ENCODE measurements at regions not wholly inside any gene's neighbourhood (a gene's known extent, or its start where the extent isn't known, plus 50 kb on each side); places are given as distances from the start of the nearest gene placed in this dataset.

DNA sequence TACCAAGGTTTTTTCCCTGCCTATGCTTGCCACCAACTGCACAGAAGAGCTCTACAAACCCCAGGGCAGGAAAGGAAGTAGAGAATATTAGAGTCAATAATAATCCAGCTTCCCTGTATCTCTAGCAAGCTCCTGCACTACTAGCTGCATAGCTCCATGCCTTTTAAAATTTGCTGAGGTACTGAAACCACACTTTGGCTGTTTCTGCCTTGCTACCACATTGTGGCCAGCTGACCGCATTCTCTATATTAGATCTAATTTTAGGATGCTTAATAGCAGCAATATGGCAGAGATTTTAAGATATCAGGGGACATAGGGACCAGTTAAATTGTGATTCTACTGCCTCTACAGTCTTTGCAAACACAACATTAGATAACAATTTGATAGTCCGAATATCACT lies 534.6 kb downstream of the MBD2 start:
- H3K18ac ChIP-seq (ENCODE audit: insufficient read length, low read depth, low read length): no peak overlapping the region
- Mint-ChIP-seq H3K9me3 (peaks cover 0 to 3% of the 10 kb centered on the region in 2 experiments; a peak in 2 of 5 replicates), H3K36me3 (ENCODE audit: insufficient read depth in 1 of 3, low read depth in 3 of 3) (peaks cover 0 to 4% (median 1%) of the 10 kb centered on the region in 3 experiments; a peak in 3 of 7 replicates), H3K27me3 (ENCODE audit: low read depth) (no peaks in the 10 kb centered on the region; the same call in 1 of the 2 replicates), H3K27ac (no peak overlapping the region), H3K4me3 (no peak overlapping the region), H3K4me1 (peaks cover 4 to 6% of the 10 kb centered on the region in 2 experiments; a peak in 1 of 4 replicates)
- no peak overlapping the region for H4K5ac ChIP-seq (ENCODE audit: insufficient read length, low read depth, low read length)
- H3K23ac ChIP-seq (ENCODE audit: insufficient read length, low read depth, low read length): no peak overlapping the region
- no peak overlapping the region for H2BK120ac ChIP-seq (ENCODE audit: low read depth, low read length, poor library complexity, severe bottlenecking)
- H3K79me1 ChIP-seq (ENCODE audit: insufficient read depth, low read depth, low read length, poor library complexity, severe bottlenecking): no peaks in the 10 kb centered on the region
- H3K23me2 ChIP-seq (ENCODE audit: insufficient read length, low read depth, low read length, poor library complexity, severe bottlenecking): no peaks in the 10 kb centered on the region
- H2AK5ac ChIP-seq (ENCODE audit: insufficient read length, low read length): no peak overlapping the region
- H2BK12ac ChIP-seq (ENCODE audit: insufficient read length, low read depth, low read length): no peak overlapping the region
- H3K4me2 ChIP-seq (ENCODE audit: insufficient read depth, insufficient read length, low read length): no peak overlapping the region
- WGBS (ENCODE audit: extremely low coverage, insufficient read length, low lambda C conversion rate): no CpG with 5 or more reads among the region's 2 CpGs
- H3K9ac ChIP-seq (ENCODE audit: extremely low read depth, insufficient read length, low read length): no peak overlapping the region
- no peak for DNase-seq
- H3K79me2 ChIP-seq (ENCODE audit: insufficient read depth, low read length): no peaks in the 10 kb centered on the region
- no peak for TF ChIP-seq CTCF (conservative IDR thresholded peaks at IDR 0.05)
- no peak overlapping the region for H2AFZ ChIP-seq (ENCODE audit: low read length)
- no peak overlapping the region for H2BK5ac ChIP-seq (ENCODE audit: insufficient read length, low read length)
- no peaks in the 10 kb centered on the region for H3K4me1 ChIP-seq (ENCODE audit: insufficient read depth, low read length)
- H3T11ph ChIP-seq (ENCODE audit: low read length): no peak overlapping the region
- no peak overlapping the region for H3K27ac ChIP-seq (ENCODE audit: insufficient read length, low read depth, low read length)
- no peak overlapping the region for H2BK20ac ChIP-seq (ENCODE audit: low read depth, low read length, poor library complexity, severe bottlenecking)
- no peaks in the 10 kb centered on the region for H3K9me3 ChIP-seq (ENCODE audit: control insufficient read depth, low read depth, low read length)
- no peak overlapping the region for H3K56ac ChIP-seq (ENCODE audit: insufficient read length, low read depth, low read length)
- H3K4ac ChIP-seq (ENCODE audit: low read depth, low read length): no peak overlapping the region
- H4K20me1 ChIP-seq (ENCODE audit: control insufficient read depth, insufficient read depth, insufficient read length): no peaks in the 10 kb centered on the region
- no peak overlapping the region for H2BK15ac ChIP-seq (ENCODE audit: low read depth, low read length)
- H3K27me3 ChIP-seq (ENCODE audit: insufficient read depth, low read length): no peaks in the 10 kb centered on the region
- no peak overlapping the region for H4K8ac ChIP-seq (replicated peaks; ENCODE audit: insufficient read length, low read depth, low read length)
- no peak overlapping the region for H3K14ac ChIP-seq (ENCODE audit: insufficient read depth, low read length)
- no peak overlapping the region for H4K91ac ChIP-seq (ENCODE audit: insufficient read length, low read depth, low read length)

All from H9 (cell line).